SK-N-SH (cell line): ENCODE measurements at regions not wholly inside any gene's neighbourhood (a gene's known extent, or its start where the extent isn't known, plus 50 kb on each side); places are given as distances from the start of the nearest gene placed in this dataset.

ENCODE experiments used
- CTCF ChIA-PET: fragments of 300-600, 350-600 bp; formaldehyde crosslinking; extraction: SDS; loops from one replicate; lab custom pipeline; 2021; lab: Yijun Ruan, JAX
- POLR2A ChIA-PET: fragments of 350-600 bp; sonication (Branson Sonifier 250); formaldehyde crosslinking; extraction: SDS; loops from one replicate; lab custom pipeline; 2020; ENCODE audit warnings: antibody characterized with exemption, inconsistent platforms; lab: Yijun Ruan, JAX
- DNase-seq: peaks from one replicate; pipeline ENCODE4 v3.0.0; 2012
- H2AFZ ChIP-seq: fragments of 200-600 bp; sonication (generic); 2 replicates; pipeline ENCODE4 v1.8.1; 2016; ENCODE audit warnings: antibody characterized with exemption, mild to moderate bottlenecking, low read depth
- H3F3A ChIP-seq: fragments of 200-600 bp; sonication (generic); replicated peaks from 2 replicates; pipeline ENCODE3; 2016; ENCODE audit warnings: antibody characterized with exemption, mild to moderate bottlenecking; ENCODE audit not compliant: insufficient read depth
- H3K27ac ChIP-seq, 2 experiments: fragments of 200-500 bp in 1 of 2; fragments of 200-600 bp in 1 of 2; sonication (Bioruptor generic) in 1 of 2; sonication (generic), shearing (Covaris generic) in 1 of 2; 2 replicates each; pipeline versions ENCODE4 v1.5.1 to v1.6.1; 2014 to 2016; ENCODE audit warnings: low read depth in 2 of 2, inconsistent platforms in 1 of 2, low read length in 1 of 2, mild to moderate bottlenecking in 1 of 2, mixed read lengths in 1 of 2
- H3K27me3 ChIP-seq: fragments of 200-600 bp; sonication (generic), shearing (Covaris generic); 2 replicates; pipeline ENCODE4 v1.6.1; 2016; ENCODE audit warnings: mixed run types; ENCODE audit not compliant: insufficient read depth
- H3K36me3 ChIP-seq, 2 experiments: fragments of 200-500 bp in 1 of 2; fragments of 200-600 bp in 1 of 2; sonication (Bioruptor generic) in 1 of 2; sonication (generic) in 1 of 2; replicated peaks in 1 of 2; 2 replicates each; pipeline versions ENCODE3 to v1.5.1; 2014 to 2016; ENCODE audit warnings: low read length in 1 of 2, mild to moderate bottlenecking in 1 of 2; ENCODE audit not compliant: insufficient read depth in 2 of 2, control insufficient read depth in 1 of 2
- H3K4me1 ChIP-seq, 2 experiments: fragments of 200-500 bp in 1 of 2; fragments of 200-600 bp in 1 of 2; sonication (Bioruptor generic) in 1 of 2; sonication (generic), shearing (Covaris generic) in 1 of 2; 2 replicates each; pipeline versions ENCODE4 v1.5.1 to v1.6.1; 2014 to 2016; ENCODE audit warnings: low read depth in 1 of 2, low read length in 1 of 2, mixed run types in 1 of 2; ENCODE audit not compliant: insufficient read depth in 2 of 2, control insufficient read depth in 1 of 2
- H3K4me2 ChIP-seq: fragments of 200-600 bp; sonication (generic), shearing (Covaris generic); 2 replicates; pipeline ENCODE4 v1.6.1; 2017; ENCODE audit warnings: mixed run types
- H3K4me3 ChIP-seq, 2 experiments: fragments of 200-500 bp in 1 of 2; fragments of 200-600 bp in 1 of 2; sonication (Bioruptor generic) in 1 of 2; sonication (generic), shearing (Covaris generic) in 1 of 2; 2 replicates each; pipeline versions ENCODE4 v1.5.1 to v1.8.1; 2014 to 2016; ENCODE audit warnings: low read depth in 2 of 2, inconsistent platforms in 1 of 2, low read length in 1 of 2, mild to moderate bottlenecking in 1 of 2, mixed read lengths in 1 of 2, moderate library complexity in 1 of 2
- H3K79me2 ChIP-seq: fragments of 200-600 bp; sonication (generic); 2 replicates; pipeline ENCODE4 v1.8.1; 2017; ENCODE audit warnings: mild to moderate bottlenecking; ENCODE audit not compliant: insufficient read depth
- H3K9ac ChIP-seq: fragments of 200-600 bp; sonication (generic); 2 replicates; pipeline ENCODE4 v1.6.1; 2017; ENCODE audit warnings: mixed run types
- H3K9me2 ChIP-seq: fragments of 200-600 bp; sonication (generic); 2 replicates; pipeline ENCODE4 v1.6.1; 2017; ENCODE audit warnings: mixed run types
- H3K9me3 ChIP-seq: fragments of 200-600 bp; sonication (generic); 2 replicates; pipeline ENCODE4 v1.6.1; 2017; ENCODE audit warnings: mixed run types, mild to moderate bottlenecking, moderate library complexity
- H4K20me1 ChIP-seq: fragments of 200-600 bp; sonication (generic); 2 replicates; pipeline ENCODE4 v1.6.1; 2017; ENCODE audit warnings: mild to moderate bottlenecking, mixed run types; ENCODE audit not compliant: insufficient read depth
- EP300 ChIP-seq, 2 experiments: IDR thresholded peaks; 2 replicates each; pipeline versions ENCODE4 v1.4.0 to v1.6.1; 2012; ENCODE audit warnings: borderline replicate concordance in 1 of 2, low read depth in 1 of 2, low read length in 1 of 2
- EZH2phosphoT487 ChIP-seq: fragments of 200-600 bp; sonication (generic); IDR thresholded peaks from 2 replicates; pipeline ENCODE4 v1.6.1; 2017; ENCODE audit warnings: low read depth, mixed run types, mild to moderate bottlenecking, antibody characterized with exemption, moderate library complexity, borderline replicate concordance
- FOXM1 ChIP-seq: IDR thresholded peaks from 2 replicates; pipeline ENCODE4 v1.4.0; 2012; ENCODE audit warnings: low read depth, mild to moderate bottlenecking
- GATA2 ChIP-seq: sonication (generic); formaldehyde crosslinking; IDR thresholded peaks from 2 replicates; pipeline ENCODE4 v1.5.0; 2020; ENCODE audit warnings: mild to moderate bottlenecking, missing genetic modification reagents
- JUND ChIP-seq: IDR thresholded peaks from 2 replicates; pipeline ENCODE4 v1.4.0; 2012
- PBX3 ChIP-seq: IDR thresholded peaks from 2 replicates; pipeline ENCODE4; 2012
- POLR2AphosphoS5 ChIP-seq: IDR thresholded peaks from 2 replicates; pipeline ENCODE4 v1.6.1; 2012; ENCODE audit warnings: low read depth, low read length
- RAD21 ChIP-seq: IDR thresholded peaks from 2 replicates; pipeline ENCODE4 v1.6.1; 2012; ENCODE audit warnings: mild to moderate bottlenecking, low read length
- REST ChIP-seq: IDR thresholded peaks from 2 replicates; pipeline ENCODE4 v1.6.1; 2012; ENCODE audit warnings: mild to moderate bottlenecking, low read depth, low read length, moderate library complexity
- RXRA ChIP-seq: IDR thresholded peaks from 2 replicates; pipeline ENCODE4 v1.4.0; 2012; ENCODE audit warnings: low read depth, mild to moderate bottlenecking, borderline replicate concordance
- SIN3A ChIP-seq: IDR thresholded peaks from 2 replicates; pipeline ENCODE4 v1.6.1; 2012; ENCODE audit warnings: low read depth, mild to moderate bottlenecking, low read length, moderate library complexity, borderline replicate concordance
- SMC3 ChIP-seq: IDR thresholded peaks from 2 replicates; pipeline ENCODE4 v1.6.1; 2012; ENCODE audit warnings: low read depth, low read length, improper control_type of control experiment
- TCF12 ChIP-seq: IDR thresholded peaks from 2 replicates; pipeline ENCODE4 v1.4.0; 2012
- TEAD4 ChIP-seq: IDR thresholded peaks from 2 replicates; pipeline ENCODE4 v1.4.0; 2012; ENCODE audit warnings: mild to moderate bottlenecking, borderline replicate concordance; ENCODE audit not compliant: insufficient read depth
- USF2 ChIP-seq: fragments of 150-350 bp; IDR thresholded peaks from 2 replicates; pipeline ENCODE4 v1.6.1; 2017; ENCODE audit warnings: antibody characterized with exemption, low read length, low read depth, borderline replicate concordance
- YY1 ChIP-seq: IDR thresholded peaks from 2 replicates; pipeline ENCODE4 v1.4.0; 2012; ENCODE audit warnings: low read depth, mild to moderate bottlenecking
- WGBS: methylation state at CpG from one replicate; pipeline ENCODE4 v1.1.6; 2017; ENCODE audit warnings: low lambda C conversion rate; 5-methylcytosine and 5-hydroxymethylcytosine counted together
- TF ChIP-seq, protein P1 (sequence below): IDR thresholded peaks from 2 replicates; pipeline ENCODE4 v1.4.0; 2012; ENCODE audit warnings: low read depth, borderline replicate concordance

DNA sequence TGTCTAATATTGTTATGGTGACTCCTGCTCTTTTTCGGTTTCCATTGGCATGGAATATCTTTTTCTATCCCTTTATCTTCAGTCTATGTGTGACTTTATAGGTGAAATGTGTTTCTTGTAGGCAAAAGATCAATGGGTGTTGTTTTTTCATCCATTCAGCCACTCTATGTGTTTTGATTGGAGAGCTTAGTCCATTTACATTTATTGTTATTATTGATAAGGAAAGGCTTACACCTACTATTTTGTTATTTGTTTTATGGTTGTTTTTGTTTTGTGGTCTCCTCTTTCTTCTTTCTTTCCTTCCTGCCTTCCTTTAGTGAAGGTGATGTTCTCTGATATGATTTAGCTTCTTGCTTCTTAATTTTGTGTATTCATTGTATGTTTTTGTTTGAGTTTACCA, 414.3 kb downstream of the ADRA2A start:
- no peak for TF ChIP-seq PBX3
- TF ChIP-seq GATA2 (CRISPR knock-in tag) = no peak
- no peak for TF ChIP-seq RAD21
- TF ChIP-seq, protein P1, sequence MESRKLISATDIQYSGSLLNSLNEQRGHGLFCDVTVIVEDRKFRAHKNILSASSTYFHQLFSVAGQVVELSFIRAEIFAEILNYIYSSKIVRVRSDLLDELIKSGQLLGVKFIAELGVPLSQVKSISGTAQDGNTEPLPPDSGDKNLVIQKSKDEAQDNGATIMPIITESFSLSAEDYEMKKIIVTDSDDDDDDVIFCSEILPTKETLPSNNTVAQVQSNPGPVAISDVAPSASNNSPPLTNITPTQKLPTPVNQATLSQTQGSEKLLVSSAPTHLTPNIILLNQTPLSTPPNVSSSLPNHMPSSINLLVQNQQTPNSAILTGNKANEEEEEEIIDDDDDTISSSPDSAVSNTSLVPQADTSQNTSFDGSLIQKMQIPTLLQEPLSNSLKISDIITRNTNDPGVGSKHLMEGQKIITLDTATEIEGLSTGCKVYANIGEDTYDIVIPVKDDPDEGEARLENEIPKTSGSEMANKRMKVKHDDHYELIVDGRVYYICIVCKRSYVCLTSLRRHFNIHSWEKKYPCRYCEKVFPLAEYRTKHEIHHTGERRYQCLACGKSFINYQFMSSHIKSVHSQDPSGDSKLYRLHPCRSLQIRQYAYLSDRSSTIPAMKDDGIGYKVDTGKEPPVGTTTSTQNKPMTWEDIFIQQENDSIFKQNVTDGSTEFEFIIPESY = no peak
- TF ChIP-seq SMC3 = no peak
- no peak for TF ChIP-seq FOXM1
- TF ChIP-seq TCF12 = no peak
- TF ChIP-seq TEAD4 = no peak
- TF ChIP-seq EP300 (IDR thresholded peaks at IDR 0.05; ENCODE audit: borderline replicate concordance in 1 of 2, low read depth in 1 of 2, low read length in 1 of 2) = no peak
- no peak for TF ChIP-seq JUND
- TF ChIP-seq RXRA = no peak
- TF ChIP-seq POLR2AphosphoS5 = no peak
- no peak for TF ChIP-seq USF2
- TF ChIP-seq SIN3A = no peak
- TF ChIP-seq YY1 = no peak
- TF ChIP-seq EZH2phosphoT487 = no peak
- TF ChIP-seq REST = no peak
- H3F3A ChIP-seq = no peaks in the 10 kb centered on the region
- H3K36me3 ChIP-seq = no peaks in the 10 kb centered on the region
- H2AFZ ChIP-seq = no peak overlapping the region
- H3K4me1 ChIP-seq = no peaks in the 10 kb centered on the region
- no peaks in the 10 kb centered on the region for H4K20me1 ChIP-seq
- no peaks in the 10 kb centered on the region for H3K27me3 ChIP-seq
- H3K4me3 ChIP-seq = no peak overlapping the region
- no peak for DNase-seq
- CTCF ChIA-PET = no interaction called here
- no peak overlapping the region for H3K4me2 ChIP-seq
- no peak overlapping the region for H3K9ac ChIP-seq
- H3K9me3 ChIP-seq = no peaks in the 10 kb centered on the region
- H3K9me2 ChIP-seq = no peaks in the 10 kb centered on the region
- no peak overlapping the region for H3K27ac ChIP-seq
- 2% methylated on average over 1 of the region's 1 CpG for WGBS
- POLR2A ChIA-PET = no interaction called here
- H3K79me2 ChIP-seq = no peaks in the 10 kb centered on the region
